CD1c-positive myeloid dendritic cell (primary cell): ENCODE measurements at regions not wholly inside any gene's neighbourhood (a gene's known extent, or its start where the extent isn't known, plus 50 kb on each side); places are given as distances from the start of the nearest gene placed in this dataset.
"Not testable (repeated sequence)": the region's sequence is repeated elsewhere in the genome, so short reads cannot be mapped to it uniquely, and the experiment has no call there.

Experiments
- DNase-seq: peaks from one replicate; pipeline ENCODE4 v3.0.0-alpha.2; 2016; ENCODE audit errors: extremely low spot score

- DNase-seq = no peak
Observed at GRCh38 chr14:84064316-84065125, 1465.4 kb upstream of the FLRT2 start.

- no peak for DNase-seq
Observed at GRCh38 chr14:84065811-84066210, 1464.1 kb upstream of the FLRT2 start.

- no peak for DNase-seq
Observed at GRCh38 chr14:84068288-84068687, 1461.7 kb upstream of the FLRT2 start.

- DNase-seq = no peak
Observed at GRCh38 chr14:84071061-84071460, 1458.9 kb upstream of the FLRT2 start.

- DNase-seq = no peak
Observed at GRCh38 chr14:84074626-84075025, 1455.3 kb upstream of the FLRT2 start.

- no peak for DNase-seq
Observed at GRCh38 chr14:84080944-84081343, 1449.0 kb upstream of the FLRT2 start.

- DNase-seq = no peak
Observed at GRCh38 chr14:84084056-84084630, 1445.8 kb upstream of the FLRT2 start.

GRCh38 chr14:84085493-84085892, 1444.5 kb upstream of the FLRT2 start:
- DNase-seq = no peak

- no peak for DNase-seq
Observed at GRCh38 chr14:84086714-84087113, 1443.2 kb upstream of the FLRT2 start.

GRCh38 chr14:84087986-84088531, 1441.9 kb upstream of the FLRT2 start:
- DNase-seq = no peak

GRCh38 chr14:84090837-84091236, 1439.1 kb upstream of the FLRT2 start:
- no peak for DNase-seq

- DNase-seq = no peak
Observed at GRCh38 chr14:84095681-84096080, 1434.3 kb upstream of the FLRT2 start.

GRCh38 chr14:84098261-84098660, 1431.7 kb upstream of the FLRT2 start:
- no peak for DNase-seq

- DNase-seq = not testable (repeated sequence)
Observed at GRCh38 chr14:84099560-84099959, 1430.4 kb upstream of the FLRT2 start.

- no peak for DNase-seq
Observed at GRCh38 chr14:84107835-84108343, 1422.1 kb upstream of the FLRT2 start.

GRCh38 chr14:84108746-84109457, 1421.0 kb upstream of the FLRT2 start:
- DNase-seq = no peak

- no peak for DNase-seq
Observed at GRCh38 chr14:84112589-84112988, 1417.4 kb upstream of the FLRT2 start.

- no peak for DNase-seq
Observed at GRCh38 chr14:84125676-84126075, 1404.3 kb upstream of the FLRT2 start.

GRCh38 chr14:84127495-84127894, 1402.4 kb upstream of the FLRT2 start:
- no peak for DNase-seq

GRCh38 chr14:84128050-84128449, 1401.9 kb upstream of the FLRT2 start:
- no peak for DNase-seq

GRCh38 chr14:84129007-84129406, 1400.9 kb upstream of the FLRT2 start:
- peak; percentile 37 for DNase-seq

GRCh38 chr14:84129941-84130340, 1400.0 kb upstream of the FLRT2 start:
- DNase-seq = no peak
